Stimulated activated effector memory CD8-positive, alpha-beta T cell treated with anti-CD3 and anti-CD28 coated beads, Interleukin-12 subunit alpha, Interleukin-12 subunit beta, amount 100 ng/mL, for 72 hours (primary cell): ENCODE measurements at regions not wholly inside any gene's neighbourhood (a gene's known extent, or its start where the extent isn't known, plus 50 kb on each side); places are given as distances from the start of the nearest gene placed in this dataset.
"Not testable (repeated sequence)": the region's sequence is repeated elsewhere in the genome, so short reads cannot be mapped to it uniquely, and the experiment has no call there.

Source experiments
- ATAC-seq: fragments of 150-1000 bp; cut with Tn5 transposase; 2 replicates; pipeline ENCODE4 v1.10.0; 2021
- DNase-seq, 2 donors: peaks; one replicate each; pipeline ENCODE4 v3.0.0; 2021 to 2022; ENCODE audit warnings: low spot score in 2 of 2
- H3K27ac Mint-ChIP-seq: one replicate; pipeline ENCODE4 v1.8.0; 2022; ENCODE audit warnings: mild to moderate bottlenecking, mixed read lengths
- H3K36me3 Mint-ChIP-seq: one replicate; pipeline ENCODE4 v1.8.0; 2022; ENCODE audit warnings: mild to moderate bottlenecking, mixed read lengths
- H3K4me1 Mint-ChIP-seq: one replicate; pipeline ENCODE4 v1.8.0; 2022; ENCODE audit warnings: mixed read lengths
- H3K4me3 Mint-ChIP-seq: one replicate; pipeline ENCODE4 v1.8.0; 2022; ENCODE audit warnings: mild to moderate bottlenecking, mixed read lengths
- H3K9me3 Mint-ChIP-seq: one replicate; pipeline ENCODE4 v1.8.0; 2022; ENCODE audit warnings: mixed read lengths

GRCh38 chr20:53721445-53721963, 127.9 kb upstream of the ZNF217 start:
- not testable (repeated sequence) for H3K4me3 Mint-ChIP-seq, DNase-seq, H3K36me3 Mint-ChIP-seq, ATAC-seq, H3K4me1 Mint-ChIP-seq, H3K9me3 Mint-ChIP-seq
- H3K27ac Mint-ChIP-seq: peak overlapping the region; percentile 74

GRCh38 chr20:53719171-53719803, 125.6 kb upstream of the ZNF217 start:
- not testable (repeated sequence) for H3K36me3 Mint-ChIP-seq, H3K27ac Mint-ChIP-seq, DNase-seq, ATAC-seq, H3K9me3 Mint-ChIP-seq, H3K4me3 Mint-ChIP-seq, H3K4me1 Mint-ChIP-seq

- no peaks in the 10 kb centered on the region for H3K9me3 Mint-ChIP-seq
- no peak for DNase-seq
- no peak overlapping the region for H3K4me3 Mint-ChIP-seq
- H3K36me3 Mint-ChIP-seq: no peaks in the 10 kb centered on the region
- H3K4me1 Mint-ChIP-seq: peaks cover 9% of the 10 kb centered on the region
- ATAC-seq: no peak
- no peak overlapping the region for H3K27ac Mint-ChIP-seq
Observed at GRCh38 chr20:53718142-53719021, 124.7 kb upstream of the ZNF217 start.

- ATAC-seq: no peak
- no peak for DNase-seq
- peaks cover 8% of the 10 kb centered on the region for H3K4me1 Mint-ChIP-seq
- H3K27ac Mint-ChIP-seq: no peak overlapping the region
- no peaks in the 10 kb centered on the region for H3K9me3 Mint-ChIP-seq
- H3K4me3 Mint-ChIP-seq: no peak overlapping the region
- no peaks in the 10 kb centered on the region for H3K36me3 Mint-ChIP-seq
Observed at GRCh38 chr20:53716395-53716794, 122.8 kb upstream of the ZNF217 start.

- H3K4me1 Mint-ChIP-seq: peaks cover 2% of the 10 kb centered on the region
- no peak for ATAC-seq
- H3K4me3 Mint-ChIP-seq: no peak overlapping the region
- no peaks in the 10 kb centered on the region for H3K36me3 Mint-ChIP-seq
- no peak overlapping the region for H3K27ac Mint-ChIP-seq
- DNase-seq: no peak
- H3K9me3 Mint-ChIP-seq: no peaks in the 10 kb centered on the region
Observed at GRCh38 chr20:53714524-53714923, 120.9 kb upstream of the ZNF217 start.

- no peak overlapping the region for H3K27ac Mint-ChIP-seq
- no peak for ATAC-seq
- no peaks in the 10 kb centered on the region for H3K9me3 Mint-ChIP-seq
- H3K36me3 Mint-ChIP-seq: no peaks in the 10 kb centered on the region
- no peak overlapping the region for H3K4me3 Mint-ChIP-seq
- H3K4me1 Mint-ChIP-seq: peaks cover 11% of the 10 kb centered on the region
- DNase-seq: no peak
Observed at GRCh38 chr20:53713328-53714056, 119.9 kb upstream of the ZNF217 start.

- H3K4me3 Mint-ChIP-seq: no peak overlapping the region
- H3K4me1 Mint-ChIP-seq: peaks cover 22% of the 10 kb centered on the region
- H3K36me3 Mint-ChIP-seq: no peaks in the 10 kb centered on the region
- H3K9me3 Mint-ChIP-seq: no peaks in the 10 kb centered on the region
- no peak for ATAC-seq
- no peak overlapping the region for H3K27ac Mint-ChIP-seq
- no peak for DNase-seq
Observed at GRCh38 chr20:53712212-53712977, 118.8 kb upstream of the ZNF217 start.

GRCh38 chr20:53711333-53712211, 117.9 kb upstream of the ZNF217 start:
- ATAC-seq: no peak
- no peaks in the 10 kb centered on the region for H3K9me3 Mint-ChIP-seq
- H3K27ac Mint-ChIP-seq: no peak overlapping the region
- no peak overlapping the region for H3K4me3 Mint-ChIP-seq
- DNase-seq: no peak
- peaks cover 30% of the 10 kb centered on the region for H3K4me1 Mint-ChIP-seq
- H3K36me3 Mint-ChIP-seq: no peaks in the 10 kb centered on the region

- DNase-seq: peak; percentile 10 to 62
Observed at GRCh38 chr20:53708129-53708968, 114.7 kb upstream of the ZNF217 start.

GRCh38 chr20:53707371-53708055, 113.9 kb upstream of the ZNF217 start:
- Mint-ChIP-seq H3K4me1 (peaks cover 36% of the 10 kb centered on the region), H3K9me3 (no peaks in the 10 kb centered on the region), H3K4me3 (peak overlapping the region; percentile 57), H3K36me3 (no peaks in the 10 kb centered on the region), H3K27ac (peak overlapping the region; percentile 87)
- DNase-seq: peak in 1 of 2 donors; percentile 55
- ATAC-seq: peak; percentile 57

More at GRCh38 chr20:53708129-53708968, 114.7 kb upstream of the ZNF217 start:
- Mint-ChIP-seq H3K4me3 (peak overlapping the region; percentile 57), H3K36me3 (no peaks in the 10 kb centered on the region), H3K4me1 (peaks cover 36% of the 10 kb centered on the region), H3K9me3 (no peaks in the 10 kb centered on the region), H3K27ac (peak overlapping the region; percentile 87)
- peak; percentile 88 for ATAC-seq

- peaks cover 36% of the 10 kb centered on the region for H3K4me1 Mint-ChIP-seq
- ATAC-seq (peak; percentile 52), DNase-seq (no peak)
- H3K9me3 Mint-ChIP-seq: no peaks in the 10 kb centered on the region
- peak overlapping the region; percentile 57 for H3K4me3 Mint-ChIP-seq
- H3K36me3 Mint-ChIP-seq: no peaks in the 10 kb centered on the region
- peak overlapping the region; percentile 87 for H3K27ac Mint-ChIP-seq
Observed at GRCh38 chr20:53706466-53707370, 113.1 kb upstream of the ZNF217 start.

GRCh38 chr20:53706008-53706465, 112.4 kb upstream of the ZNF217 start:
- Mint-ChIP-seq H3K36me3 (no peaks in the 10 kb centered on the region), H3K27ac (peak overlapping the region; percentile 87), H3K9me3 (no peaks in the 10 kb centered on the region), H3K4me3 (no peak overlapping the region), H3K4me1 (peaks cover 39% of the 10 kb centered on the region)
- ATAC-seq (no peak), DNase-seq (no peak)
